ENCODE measurements at regions not wholly inside any gene's neighbourhood (a gene's known extent, or its start where the extent isn't known, plus 50 kb on each side); places are given as distances from the start of the nearest gene placed in this dataset.
"Not testable (repeated sequence)": the region's sequence is repeated elsewhere in the genome, so short reads cannot be mapped to it uniquely, and the experiment has no call there.

- no peak for DNase-seq (ENCODE audit: insufficient read length, low spot score)
- FAIRE-seq, result no peak
- TF ChIP-seq TAF1 (IDR thresholded peaks at IDR 0.05; ENCODE audit: low read depth, low read length), result no peak
- TF ChIP-seq PAX5 (IDR thresholded peaks at IDR 0.05; ENCODE audit: insufficient read depth, low read length, severe bottlenecking), result no peak
- no peak for TF ChIP-seq POLR2AphosphoS5 (IDR thresholded peaks at IDR 0.05; ENCODE audit: low read depth, low read length)
- TF ChIP-seq SPI1 (IDR thresholded peaks at IDR 0.05; ENCODE audit: low read depth, low read length), result no peak
- TF ChIP-seq POLR2A (IDR thresholded peaks at IDR 0.05; ENCODE audit: low read depth, low read length), result no peak
- TF ChIP-seq POU2F2 (IDR thresholded peaks at IDR 0.05; ENCODE audit: low read depth, low read length), result no peak
These were observed 127.0 kb upstream of the DUSP22 start for GRCh38 chr6:165263-165662.

- DNase-seq (ENCODE audit: insufficient read length, low spot score) (no peak), FAIRE-seq (peak; percentile 23)
- TF ChIP-seq PAX5 (IDR thresholded peaks at IDR 0.05; ENCODE audit: insufficient read depth, low read length, severe bottlenecking) (no peak), TAF1 (IDR thresholded peaks at IDR 0.05; ENCODE audit: low read depth, low read length) (no peak), POLR2AphosphoS5 (IDR thresholded peaks at IDR 0.05; ENCODE audit: low read depth, low read length) (no peak), SPI1 (IDR thresholded peaks at IDR 0.05; ENCODE audit: low read depth, low read length) (no peak), POLR2A (IDR thresholded peaks at IDR 0.05; ENCODE audit: low read depth, low read length) (no peak), POU2F2 (IDR thresholded peaks at IDR 0.05; ENCODE audit: low read depth, low read length) (no peak)
These were observed 126.4 kb upstream of the DUSP22 start for GRCh38 chr6:165906-166305.

GRCh38 chr6:168865-169455 lies 123.3 kb upstream of the DUSP22 start:
- TF ChIP-seq SPI1 (IDR thresholded peaks at IDR 0.05; ENCODE audit: low read depth, low read length) (no peak), PAX5 (IDR thresholded peaks at IDR 0.05; ENCODE audit: insufficient read depth, low read length, severe bottlenecking) (no peak)
- peak; percentile 56 for FAIRE-seq
- DNase-seq (ENCODE audit: insufficient read length, low spot score), result no peak

GRCh38 chr6:174036-174435 lies 118.3 kb upstream of the DUSP22 start:
- no peak for TF ChIP-seq TAF1 (IDR thresholded peaks at IDR 0.05; ENCODE audit: low read depth, low read length)
- no peak for TF ChIP-seq POLR2AphosphoS5 (IDR thresholded peaks at IDR 0.05; ENCODE audit: low read depth, low read length)
- no peak for TF ChIP-seq POLR2A (IDR thresholded peaks at IDR 0.05; ENCODE audit: low read depth, low read length)
- TF ChIP-seq POU2F2 (IDR thresholded peaks at IDR 0.05; ENCODE audit: low read depth, low read length), result no peak
- TF ChIP-seq PAX5 (IDR thresholded peaks at IDR 0.05; ENCODE audit: insufficient read depth, low read length, severe bottlenecking), result no peak
- DNase-seq (ENCODE audit: insufficient read length, low spot score), result no peak
- no peak for FAIRE-seq

- FAIRE-seq (no peak), DNase-seq (ENCODE audit: insufficient read length, low spot score) (no peak)
These were observed 116.6 kb upstream of the DUSP22 start for GRCh38 chr6:175680-176079.

GRCh38 chr6:176766-177165 lies 115.5 kb upstream of the DUSP22 start:
- FAIRE-seq (no peak), DNase-seq (ENCODE audit: insufficient read length, low spot score) (no peak)
- TF ChIP-seq SPI1 (IDR thresholded peaks at IDR 0.05; ENCODE audit: low read depth, low read length) (no peak), POU2F2 (IDR thresholded peaks at IDR 0.05; ENCODE audit: low read depth, low read length) (no peak), TAF1 (IDR thresholded peaks at IDR 0.05; ENCODE audit: low read depth, low read length) (no peak), PAX5 (IDR thresholded peaks at IDR 0.05; ENCODE audit: insufficient read depth, low read length, severe bottlenecking) (no peak), POLR2A (IDR thresholded peaks at IDR 0.05; ENCODE audit: low read depth, low read length) (no peak)

More at GRCh38 chr6:175680-176079, 116.6 kb upstream of the DUSP22 start:
- no peak for TF ChIP-seq PAX5 (IDR thresholded peaks at IDR 0.05; ENCODE audit: insufficient read depth, low read length, severe bottlenecking)
- no peak for TF ChIP-seq SPI1 (IDR thresholded peaks at IDR 0.05; ENCODE audit: low read depth, low read length)
- TF ChIP-seq POLR2A (IDR thresholded peaks at IDR 0.05; ENCODE audit: low read depth, low read length), result no peak
- no peak for TF ChIP-seq POU2F2 (IDR thresholded peaks at IDR 0.05; ENCODE audit: low read depth, low read length)
- TF ChIP-seq POLR2AphosphoS5 (IDR thresholded peaks at IDR 0.05; ENCODE audit: low read depth, low read length), result no peak
- TF ChIP-seq TAF1 (IDR thresholded peaks at IDR 0.05; ENCODE audit: low read depth, low read length), result no peak

GRCh38 chr6:178119-178518 lies 114.2 kb upstream of the DUSP22 start:
- no peak for DNase-seq (ENCODE audit: insufficient read length, low spot score)
- TF ChIP-seq POLR2AphosphoS5 (IDR thresholded peaks at IDR 0.05; ENCODE audit: low read depth, low read length) (no peak), POLR2A (IDR thresholded peaks at IDR 0.05; ENCODE audit: low read depth, low read length) (no peak), POU2F2 (IDR thresholded peaks at IDR 0.05; ENCODE audit: low read depth, low read length) (no peak), SPI1 (IDR thresholded peaks at IDR 0.05; ENCODE audit: low read depth, low read length) (no peak), TAF1 (IDR thresholded peaks at IDR 0.05; ENCODE audit: low read depth, low read length) (no peak), PAX5 (IDR thresholded peaks at IDR 0.05; ENCODE audit: insufficient read depth, low read length, severe bottlenecking) (no peak)
- no peak for FAIRE-seq

- FAIRE-seq; DNase-seq (ENCODE audit: insufficient read length, low spot score): not testable (repeated sequence)
These were observed 113.4 kb upstream of the DUSP22 start for GRCh38 chr6:178929-179328.

- TF ChIP-seq POLR2A (IDR thresholded peaks at IDR 0.05; ENCODE audit: low read depth, low read length) (no peak), PAX5 (IDR thresholded peaks at IDR 0.05; ENCODE audit: insufficient read depth, low read length, severe bottlenecking) (no peak)
- no peak for DNase-seq (ENCODE audit: insufficient read length, low spot score)
- no peak for FAIRE-seq
These were observed 112.8 kb upstream of the DUSP22 start for GRCh38 chr6:179340-179950.

GRCh38 chr6:180091-180694 lies 112.1 kb upstream of the DUSP22 start:
- peak; percentile 63; the same call in 1 of the 2 replicates for TF ChIP-seq POLR2AphosphoS5 (IDR thresholded peaks at IDR 0.05; ENCODE audit: low read depth, low read length)
- peak; percentile 77 for TF ChIP-seq POLR2A (IDR thresholded peaks at IDR 0.05; ENCODE audit: low read depth, low read length)
- not testable (repeated sequence) for DNase-seq (ENCODE audit: insufficient read length, low spot score)
- peak; percentile 89 for FAIRE-seq

All from GM12891 (cell line).